SKM-1 (cell line): ENCODE measurements at regions not wholly inside any gene's neighbourhood (a gene's known extent, or its start where the extent isn't known, plus 50 kb on each side); places are given as distances from the start of the nearest gene placed in this dataset.

ENCODE experiments used
- DNase-seq: peaks from one replicate; lab custom pipeline; 2025; ENCODE audit not compliant: unreplicated experiment; lab: John Stamatoyannopoulos, UW

- DNase-seq: no peak
Measured at GRCh38 chr13:97629601-97630272, 195.8 kb downstream of the RAP2A start.

- DNase-seq: no peak
Measured at GRCh38 chr13:97630725-97631124, 196.8 kb downstream of the RAP2A start.

GRCh38 chr13:97631158-97631557 lies 197.2 kb downstream of the RAP2A start:
- DNase-seq: no peak

GRCh38 chr13:97639236-97639635 lies 205.3 kb downstream of the RAP2A start:
- no peak for DNase-seq

GRCh38 chr13:97640268-97640667 lies 206.3 kb downstream of the RAP2A start:
- DNase-seq: no peak

GRCh38 chr13:97648171-97648880 lies 214.4 kb downstream of the RAP2A start:
- no peak for DNase-seq

- DNase-seq: no peak
Measured at GRCh38 chr13:97648881-97649224, 214.9 kb downstream of the RAP2A start.

- no peak for DNase-seq
Measured at GRCh38 chr13:97653443-97654140, 219.6 kb downstream of the RAP2A start.

- DNase-seq: no peak
Measured at GRCh38 chr13:97654236-97654635, 220.3 kb downstream of the RAP2A start.

GRCh38 chr13:97658556-97658955 lies 224.6 kb downstream of the RAP2A start:
- DNase-seq: no peak

- DNase-seq: no peak
Measured at GRCh38 chr13:97659602-97660001, 225.6 kb downstream of the RAP2A start.

- DNase-seq: no peak
Measured at GRCh38 chr13:97660594-97661260, 226.8 kb downstream of the RAP2A start.

GRCh38 chr13:97686594-97686993 lies 252.6 kb downstream of the RAP2A start:
- no peak for DNase-seq

- no peak for DNase-seq
Measured at GRCh38 chr13:97692628-97693027, 258.7 kb downstream of the RAP2A start.

- DNase-seq: no peak
Measured at GRCh38 chr13:97695684-97696083, 257.8 kb upstream of the IPO5 start.

GRCh38 chr13:97696921-97697320 lies 256.6 kb upstream of the IPO5 start:
- DNase-seq: no peak

- no peak for DNase-seq
Measured at GRCh38 chr13:97700306-97700848, 253.1 kb upstream of the IPO5 start.

- no peak for DNase-seq
Measured at GRCh38 chr13:97702614-97703013, 250.9 kb upstream of the IPO5 start.

GRCh38 chr13:97710797-97711196 lies 242.7 kb upstream of the IPO5 start:
- DNase-seq: no peak

GRCh38 chr13:97712770-97713169 lies 240.7 kb upstream of the IPO5 start:
- DNase-seq: no peak

- DNase-seq: no peak
Measured at GRCh38 chr13:97715763-97716162, 237.7 kb upstream of the IPO5 start.
